Lower lobe of right lung (tissue), 2 donors: ENCODE measurements at regions not wholly inside any gene's neighbourhood (a gene's known extent, or its start where the extent isn't known, plus 50 kb on each side); places are given as distances from the start of the nearest gene placed in this dataset.

Source experiments
- ATAC-seq, 2 donors: fragments of 200-7000 bp; cut with Tn5 transposase; one replicate each; pipeline ENCODE4 v1.9.1; 2020 to 2022; ENCODE audit warnings: mild to moderate bottlenecking in 2 of 2, moderate library complexity in 2 of 2
- DNase-seq: peaks from one replicate; pipeline ENCODE4 v3.0.0-alpha.2; 2020
- H3K27ac ChIP-seq: fragments of 200-600 bp; one replicate; pipeline ENCODE4 v1.8.0; 2022
- H3K27me3 ChIP-seq: fragments of 200-600 bp; one replicate; pipeline ENCODE4 v1.8.0; 2022; ENCODE audit warnings: low read depth
- H3K36me3 ChIP-seq: fragments of 200-600 bp; one replicate; pipeline ENCODE4 v1.8.0; 2022; ENCODE audit warnings: mild to moderate bottlenecking
- H3K4me1 ChIP-seq: fragments of 200-600 bp; one replicate; pipeline ENCODE4 v1.8.0; 2022
- H3K4me3 ChIP-seq: fragments of 200-600 bp; one replicate; pipeline ENCODE4 v1.8.0; 2022; ENCODE audit warnings: mild to moderate bottlenecking
- H3K9me3 ChIP-seq: fragments of 200-600 bp; one replicate; pipeline ENCODE4 v1.8.0; 2022
- CTCF ChIP-seq: fragments of 200-600 bp; IDR thresholded peaks from one replicate; pipeline ENCODE4 v1.8.0; 2022; ENCODE audit warnings: antibody characterized with exemption, mild to moderate bottlenecking
- intact Hi-C: fragments of 100-400 bp; cut with DNase I; formaldehyde crosslinking; loops from one replicate; pipeline ENCODE4 v1.11.0; 2022
- donor health status: DM: no; HTN: yes; CAD: no; lungs with severe emphysema.

- Histone ChIP-seq H3K4me1 (no peaks in the 10 kb centered on the region), H3K9me3 (peaks cover 4% of the 10 kb centered on the region), H3K36me3 (no peaks in the 10 kb centered on the region), H3K4me3 (no peak overlapping the region), H3K27me3 (no peaks in the 10 kb centered on the region), H3K27ac (no peak overlapping the region)
- intact Hi-C loops, result no loop called here
- DNase-seq (no peak), ATAC-seq (no peak)
- no peak for TF ChIP-seq CTCF
Observed at GRCh38 chr12:88918161-88918560, 337.9 kb upstream of the KITLG start.

GRCh38 chr12:88914967-88915366 lies 334.7 kb upstream of the KITLG start:
- no peak overlapping the region for H3K4me3 ChIP-seq
- no peaks in the 10 kb centered on the region for H3K36me3 ChIP-seq
- ATAC-seq (no peak), DNase-seq (no peak)
- H3K9me3 ChIP-seq, result peaks cover 4% of the 10 kb centered on the region
- H3K27ac ChIP-seq, result no peak overlapping the region
- no peaks in the 10 kb centered on the region for H3K4me1 ChIP-seq
- intact Hi-C loops, result no loop called here
- no peak for TF ChIP-seq CTCF
- no peaks in the 10 kb centered on the region for H3K27me3 ChIP-seq

GRCh38 chr12:88909510-88909909 lies 329.2 kb upstream of the KITLG start:
- H3K9me3 ChIP-seq, result peaks cover 4% of the 10 kb centered on the region
- H3K4me1 ChIP-seq, result no peaks in the 10 kb centered on the region
- H3K27ac ChIP-seq, result no peak overlapping the region
- H3K36me3 ChIP-seq, result no peaks in the 10 kb centered on the region
- no peak overlapping the region for H3K4me3 ChIP-seq
- intact Hi-C loops, result no loop called here
- no peak for DNase-seq
- H3K27me3 ChIP-seq, result no peaks in the 10 kb centered on the region
- no peak for TF ChIP-seq CTCF
- ATAC-seq, result no peak

- no peak for DNase-seq
- H3K27me3 ChIP-seq, result no peaks in the 10 kb centered on the region
- H3K4me3 ChIP-seq, result no peak overlapping the region
- no peak overlapping the region for H3K27ac ChIP-seq
- TF ChIP-seq CTCF, result no peak
- no peaks in the 10 kb centered on the region for H3K4me1 ChIP-seq
- H3K9me3 ChIP-seq, result no peaks in the 10 kb centered on the region
- ATAC-seq, result no peak
- no peaks in the 10 kb centered on the region for H3K36me3 ChIP-seq
- intact Hi-C loops, result no loop called here
Observed at GRCh38 chr12:88908345-88908744, 328.1 kb upstream of the KITLG start.

GRCh38 chr12:88904705-88905104 lies 324.4 kb upstream of the KITLG start:
- no peaks in the 10 kb centered on the region for H3K9me3 ChIP-seq
- TF ChIP-seq CTCF, result no peak
- intact Hi-C loops, result no loop called here
- no peaks in the 10 kb centered on the region for H3K27me3 ChIP-seq
- ATAC-seq (no peak), DNase-seq (no peak)
- H3K4me1 ChIP-seq, result no peaks in the 10 kb centered on the region
- H3K4me3 ChIP-seq, result no peak overlapping the region
- no peaks in the 10 kb centered on the region for H3K36me3 ChIP-seq
- H3K27ac ChIP-seq, result no peak overlapping the region

GRCh38 chr12:88903333-88903732 lies 323.1 kb upstream of the KITLG start:
- H3K9me3 ChIP-seq, result no peaks in the 10 kb centered on the region
- H3K27ac ChIP-seq, result no peak overlapping the region
- H3K4me1 ChIP-seq, result no peaks in the 10 kb centered on the region
- H3K27me3 ChIP-seq, result no peaks in the 10 kb centered on the region
- no peak overlapping the region for H3K4me3 ChIP-seq
- intact Hi-C loops, result no loop called here
- no peak for ATAC-seq
- H3K36me3 ChIP-seq, result no peaks in the 10 kb centered on the region
- DNase-seq, result no peak
- no peak for TF ChIP-seq CTCF
